GM19463 (cell line): ENCODE measurements at regions not wholly inside any gene's neighbourhood (a gene's known extent, or its start where the extent isn't known, plus 50 kb on each side); places are given as distances from the start of the nearest gene placed in this dataset.
"Not testable (repeated sequence)": the region's sequence is repeated elsewhere in the genome, so short reads cannot be mapped to it uniquely, and the experiment has no call there.

Experiments used
- ATAC-seq: cut with Tn5 transposase; IDR thresholded peaks from one replicate; pipeline ENCODE4 v1.9.1; 2021; ENCODE audit warnings: mild to moderate bottlenecking, moderate library complexity; ENCODE audit not compliant: unreplicated experiment

GRCh38 chr14:58751788-58752187 lies 114.0 kb downstream of the DACT1 start:
- ATAC-seq, result no peak

DNA sequence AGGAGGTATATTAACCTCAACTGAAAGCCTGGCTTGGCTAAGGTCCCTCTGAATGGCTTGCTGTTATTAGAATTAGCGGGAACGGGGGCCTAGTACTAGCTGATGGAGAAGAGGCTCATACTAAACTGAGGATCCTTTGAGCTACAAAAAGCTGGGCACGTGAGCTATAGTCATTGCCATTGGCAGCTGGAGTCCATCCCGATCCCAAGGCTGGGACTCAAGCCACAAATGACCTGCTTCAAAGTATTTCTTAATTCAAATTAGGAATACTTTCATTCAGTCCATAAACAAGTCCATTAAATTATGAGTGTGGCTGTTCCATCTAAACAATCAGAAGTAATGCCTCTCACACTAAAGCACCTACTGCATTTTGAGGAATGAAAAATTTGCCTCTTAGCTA lies 114.5 kb downstream of the DACT1 start:
- ATAC-seq, result no peak

GRCh38 chr14:58752771-58753201 lies 115.0 kb downstream of the DACT1 start:
- no peak for ATAC-seq

GRCh38 chr14:58755031-58755925 lies 117.5 kb downstream of the DACT1 start:
- no peak for ATAC-seq

DNA sequence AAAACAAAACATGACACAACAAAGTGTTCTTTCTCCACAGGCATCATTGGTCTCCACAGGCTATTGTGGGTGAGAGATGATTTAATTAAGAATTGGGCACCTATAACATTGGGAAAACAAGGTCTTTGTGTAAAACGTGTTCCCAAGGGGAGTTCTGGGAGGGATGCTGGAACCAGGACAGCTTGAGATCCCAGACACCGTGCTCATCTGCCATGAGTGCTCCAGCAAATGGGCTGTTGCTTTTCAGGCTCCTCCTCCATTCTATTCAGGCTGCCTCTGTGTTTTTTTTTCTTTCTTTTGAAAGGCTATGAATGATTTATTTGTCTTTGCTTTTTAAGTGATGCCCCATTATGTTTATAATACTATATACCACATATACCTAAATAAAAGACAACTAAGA lies 122.4 kb downstream of the DACT1 start:
- no peak for ATAC-seq

DNA sequence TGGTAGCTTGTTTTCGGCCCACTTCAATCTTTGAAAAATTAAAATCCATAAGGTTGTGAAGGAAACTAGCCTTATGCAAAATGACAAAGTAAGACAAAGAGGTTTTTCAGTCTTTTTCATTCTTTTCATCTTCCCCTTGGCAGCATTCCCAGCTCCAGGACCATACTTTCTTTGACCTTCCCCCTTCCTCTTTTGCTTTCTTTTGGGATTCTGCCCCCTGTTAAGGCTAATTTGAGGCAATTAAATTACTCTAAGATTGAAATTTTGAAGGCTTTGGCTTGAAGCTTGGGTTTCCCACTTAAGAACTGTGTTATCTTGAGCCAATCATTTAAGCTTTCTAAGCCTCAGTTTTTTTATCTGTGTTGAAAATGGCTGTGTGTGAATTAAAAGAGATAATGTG lies 124.9 kb downstream of the DACT1 start:
- ATAC-seq, result no peak

DNA sequence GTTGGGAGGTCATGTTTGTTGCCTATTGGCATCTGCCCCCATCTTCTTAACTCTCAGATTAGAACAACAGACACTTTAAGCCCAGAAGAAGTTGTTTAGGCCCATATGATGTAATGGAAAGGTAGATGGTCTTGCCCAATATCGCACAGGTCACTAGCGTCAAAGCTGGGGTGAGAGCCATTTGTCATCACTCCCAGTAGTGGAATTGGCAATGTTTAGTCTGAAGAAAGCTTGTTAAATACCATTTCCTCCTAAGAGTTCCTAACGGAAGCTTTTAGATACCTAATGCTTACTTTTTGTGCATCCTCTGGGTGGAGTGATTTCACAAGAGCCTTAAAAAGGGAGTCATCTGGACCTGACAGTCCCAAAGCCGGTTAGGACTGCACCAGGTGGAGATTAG lies 125.4 kb downstream of the DACT1 start:
- ATAC-seq, result no peak

- ATAC-seq, result no peak
These were observed 127.7 kb downstream of the DACT1 start for GRCh38 chr14:58765418-58765831.

GRCh38 chr14:58765843-58766242 lies 128.1 kb downstream of the DACT1 start:
- ATAC-seq, result no peak

DNA sequence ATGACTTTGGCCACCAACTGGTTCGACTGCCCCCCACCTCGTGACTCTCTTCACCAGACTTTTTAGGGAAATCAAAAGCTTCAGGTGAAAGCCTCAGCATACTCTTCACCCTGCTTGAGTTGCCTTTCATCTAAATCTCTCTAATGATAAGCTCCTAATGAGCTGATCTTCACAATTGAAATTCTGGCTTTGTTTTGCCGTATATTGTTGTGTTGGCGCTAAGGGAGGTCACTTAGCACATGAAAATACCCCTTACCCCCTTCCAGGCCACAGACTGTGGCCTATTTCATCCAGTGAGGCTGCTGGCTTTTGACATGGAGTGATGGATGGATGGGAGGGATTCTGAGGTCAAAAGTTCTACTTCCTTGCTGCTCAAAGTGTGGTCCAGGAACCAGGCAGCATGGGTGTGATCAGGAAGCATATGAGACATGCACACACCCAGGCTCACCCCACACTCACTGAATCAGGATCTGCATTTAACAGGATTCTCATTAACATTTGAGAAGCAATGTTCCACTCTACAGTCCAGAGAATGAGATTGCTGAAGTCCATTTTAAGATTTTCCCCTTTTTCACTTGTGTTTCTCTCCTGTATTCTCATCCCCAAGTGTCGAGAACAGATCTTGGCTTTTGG lies 131.4 kb downstream of the DACT1 start:
- ATAC-seq, result no peak

DNA sequence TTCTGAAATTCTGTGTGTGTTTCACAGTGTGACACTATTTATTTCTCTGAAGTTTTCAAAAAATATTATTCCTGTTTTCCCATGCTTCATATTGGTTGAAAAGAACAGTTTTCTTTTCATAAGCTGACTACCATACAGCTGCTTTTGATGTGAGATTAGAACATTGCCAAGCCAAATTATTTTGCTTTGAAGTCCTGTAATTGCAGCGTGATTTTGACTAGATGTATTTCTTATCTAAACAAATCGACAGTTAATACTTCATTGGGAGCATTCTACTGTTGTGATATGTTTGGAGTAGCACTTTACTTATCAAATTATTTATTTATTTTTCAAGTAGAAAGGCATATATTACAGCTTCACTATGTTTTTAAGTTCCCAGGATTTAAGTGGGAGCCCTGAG lies 132.0 kb downstream of the DACT1 start:
- no peak for ATAC-seq

GRCh38 chr14:58770491-58770982 lies 132.8 kb downstream of the DACT1 start:
- ATAC-seq, result no peak

DNA sequence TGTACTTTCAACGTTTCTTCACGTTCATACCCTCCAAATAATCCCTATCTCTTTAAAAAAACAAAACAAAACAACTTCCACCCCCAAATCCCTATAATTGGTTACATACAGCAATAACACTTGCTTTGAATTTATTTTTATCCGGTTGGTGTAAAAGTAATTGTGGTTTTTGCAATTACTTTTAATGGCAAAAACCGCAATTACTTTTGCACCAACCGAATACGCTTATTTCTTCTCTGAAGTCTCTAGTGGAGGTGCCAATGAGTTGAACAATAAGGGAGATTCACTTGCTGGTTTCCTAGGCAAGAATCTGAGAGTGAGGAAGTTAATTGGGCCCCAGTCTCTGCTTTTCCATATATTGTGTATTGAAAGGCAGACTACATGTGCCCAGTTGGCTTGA lies 133.3 kb downstream of the DACT1 start:
- ATAC-seq, result no peak

GRCh38 chr14:58772116-58772515 lies 134.4 kb downstream of the DACT1 start:
- no peak for ATAC-seq

DNA sequence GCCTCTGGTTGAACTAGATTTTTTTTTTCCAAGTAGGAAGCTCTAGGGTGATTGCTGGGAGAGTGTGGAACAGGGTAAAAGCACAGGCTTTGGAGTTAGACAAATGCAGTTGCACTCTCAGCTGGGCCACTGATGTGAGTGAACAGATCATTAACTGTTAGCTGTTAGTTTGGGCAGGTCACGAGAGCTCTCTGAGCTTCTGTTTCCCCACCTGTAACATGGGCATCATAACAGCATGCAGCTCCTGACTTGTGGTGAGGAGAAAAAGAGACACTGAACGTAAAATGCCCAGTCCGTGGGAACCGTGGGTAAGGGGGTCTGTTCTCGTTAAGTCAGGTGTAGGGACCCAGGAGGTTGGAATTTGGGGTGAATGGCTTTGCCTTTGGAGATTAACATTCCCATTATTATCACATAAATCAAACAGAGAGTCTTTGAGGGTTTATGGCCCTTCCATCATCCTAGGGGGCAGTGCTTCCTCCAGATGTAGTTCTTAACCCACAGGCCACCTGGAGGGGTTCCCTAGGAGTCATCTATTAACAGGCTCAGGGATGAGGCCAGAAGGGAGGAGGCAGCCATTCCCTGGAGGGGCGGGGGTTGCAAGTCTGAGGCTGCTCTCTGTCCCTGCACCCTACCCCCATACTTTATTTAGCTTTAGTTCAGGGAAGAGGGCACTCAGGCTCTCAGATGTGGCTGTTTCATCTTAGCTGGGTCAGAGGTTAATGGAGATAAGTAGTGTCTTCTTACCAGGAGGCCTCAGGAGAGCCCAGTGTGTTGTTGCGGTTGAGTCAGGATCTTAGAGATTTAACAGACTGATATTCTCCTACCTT lies 135.2 kb downstream of the DACT1 start:
- no peak for ATAC-seq

DNA sequence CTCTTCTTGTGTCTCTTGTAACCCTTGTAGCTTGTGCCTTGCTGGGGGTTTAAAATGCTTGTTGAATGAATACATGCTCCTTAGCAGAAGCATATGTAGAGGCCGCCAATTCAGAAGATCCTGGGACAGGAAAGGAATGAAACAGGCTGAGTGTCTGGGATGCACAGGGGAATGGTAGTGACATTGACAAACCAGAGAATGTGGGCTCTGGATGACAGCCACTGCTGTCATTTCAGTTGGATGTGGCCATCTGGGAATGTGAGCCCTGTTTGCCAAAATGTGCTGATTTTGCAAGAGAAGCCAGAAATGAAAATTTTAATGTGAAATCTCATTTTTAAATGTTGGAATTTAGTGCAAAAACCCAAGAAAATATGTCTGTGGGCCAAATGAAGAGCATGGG lies 136.8 kb downstream of the DACT1 start:
- ATAC-seq, result no peak

- not testable (repeated sequence) for ATAC-seq
These were observed 137.4 kb downstream of the DACT1 start for GRCh38 chr14:58775130-58775529.

- ATAC-seq, result no peak
These were observed 138.8 kb downstream of the DACT1 start for GRCh38 chr14:58776516-58776915.

DNA sequence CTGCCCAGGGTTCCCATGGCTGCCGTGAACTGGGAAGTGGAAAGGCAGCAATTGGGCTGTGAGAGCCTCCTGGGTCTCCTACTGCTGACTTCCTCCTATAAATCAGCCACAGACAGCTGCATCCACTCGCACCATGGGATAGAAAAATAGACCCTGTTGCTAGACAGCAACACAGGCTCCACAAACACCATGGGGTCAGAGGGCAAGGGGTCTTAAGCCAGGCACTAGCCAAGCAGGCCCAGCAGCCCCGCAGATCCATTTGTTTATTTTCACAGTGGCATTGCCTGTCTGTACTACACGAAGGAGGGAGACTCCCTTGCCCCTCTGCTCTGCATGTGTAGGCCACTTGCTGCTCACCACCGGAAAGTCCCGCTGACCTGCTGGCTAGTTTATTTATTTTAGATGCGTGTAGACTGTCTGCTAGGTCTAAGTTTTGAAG lies 139.8 kb downstream of the DACT1 start:
- no peak for ATAC-seq

- no peak for ATAC-seq
These were observed 140.4 kb downstream of the DACT1 start for GRCh38 chr14:58778202-58778601.

DNA sequence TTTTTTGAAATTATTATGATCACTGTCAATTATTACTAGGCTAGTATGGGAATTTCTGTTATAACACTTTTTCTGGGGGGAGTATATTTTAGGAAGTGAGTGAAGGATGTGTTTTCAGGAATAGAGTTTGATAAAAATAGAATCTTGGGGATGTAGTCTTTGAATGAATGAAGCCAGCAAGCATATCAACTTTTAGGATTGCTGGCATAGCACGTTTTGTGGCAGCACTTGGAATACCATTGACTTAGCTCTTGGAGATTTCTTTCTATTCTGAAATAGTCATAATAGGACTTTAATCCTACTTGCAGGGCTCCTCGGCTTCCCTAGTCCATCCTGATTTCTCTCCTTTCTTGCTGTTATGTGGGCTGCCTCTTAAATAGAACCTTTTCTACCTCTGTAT lies 141.6 kb downstream of the DACT1 start:
- ATAC-seq, result no peak
